ENCODE measurements at regions not wholly inside any gene's neighbourhood (a gene's known extent, or its start where the extent isn't known, plus 50 kb on each side); places are given as distances from the start of the nearest gene placed in this dataset.
"Not testable (repeated sequence)": the region's sequence is repeated elsewhere in the genome, so short reads cannot be mapped to it uniquely, and the experiment has no call there.

- H3K9ac ChIP-seq (ENCODE audit: low read depth, low read length); H3K9me3 ChIP-seq (ENCODE audit: insufficient read depth, low read depth, low read length); H3K27ac ChIP-seq (ENCODE audit: low read length); H3K4me3 ChIP-seq (ENCODE audit: low read length); H3K36me3 ChIP-seq (ENCODE audit: insufficient read depth, low read depth, low read length); H3K27me3 ChIP-seq (ENCODE audit: insufficient read depth, low read length): not testable (repeated sequence)
- H3K4me1 ChIP-seq (ENCODE audit: insufficient read depth, low read length): peaks cover 21% of the 10 kb centered on the region
These were observed 83.9 kb upstream of the SHISA3 start for GRCh38 chr4:42313420-42313819.

DNA sequence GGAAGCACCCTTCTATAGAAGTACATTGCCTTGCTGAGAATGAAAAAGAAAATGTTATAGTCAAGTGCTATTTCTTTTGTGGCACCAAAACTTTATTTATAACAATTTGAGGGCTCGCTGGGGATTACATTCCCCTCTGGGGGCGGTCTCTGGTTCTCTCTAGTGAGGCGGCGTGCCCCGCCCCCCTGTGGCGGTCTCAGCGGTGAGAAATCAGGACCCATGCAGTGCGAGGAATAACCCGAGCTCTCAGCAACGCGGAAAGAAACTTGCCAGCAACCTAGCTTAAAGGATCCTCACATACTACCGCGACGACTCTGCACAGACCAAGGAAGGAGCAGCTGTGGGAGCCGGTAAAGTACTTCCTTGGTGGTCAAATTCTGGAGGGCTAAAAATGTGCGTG lies 83.4 kb upstream of the SHISA3 start:
- H3K9me3 ChIP-seq (ENCODE audit: insufficient read depth, low read depth, low read length): peaks cover 3% of the 10 kb centered on the region; the same call in 1 of the 2 replicates

DNA sequence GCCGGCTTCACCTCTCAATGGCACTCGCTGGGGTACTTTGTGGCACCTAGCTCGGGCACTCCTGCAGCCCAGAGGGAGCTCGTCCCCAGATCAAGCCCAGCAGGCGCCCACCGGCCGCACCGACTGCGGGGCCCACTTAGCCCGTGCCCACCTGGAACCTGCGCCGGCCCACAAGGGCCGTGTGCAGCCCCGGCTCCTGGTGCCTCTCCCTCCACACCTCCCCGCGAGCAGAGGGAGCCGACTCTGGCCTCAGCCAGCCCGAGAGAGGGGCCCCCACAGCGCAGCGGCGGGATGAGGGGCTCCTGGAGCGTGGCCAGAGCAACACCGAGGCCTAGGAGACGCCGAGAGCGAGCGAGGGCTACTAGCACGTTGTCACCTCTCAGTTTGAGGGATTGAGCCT lies 82.1 kb upstream of the SHISA3 start:
- Histone ChIP-seq H3K9ac (ENCODE audit: low read depth, low read length) (no peak overlapping the region), H3K36me3 (ENCODE audit: insufficient read depth, low read depth, low read length) (no peaks in the 10 kb centered on the region), H3K4me3 (ENCODE audit: low read length) (no peak overlapping the region), H3K9me3 (ENCODE audit: insufficient read depth, low read depth, low read length) (peaks cover 3% of the 10 kb centered on the region; the same call in 1 of the 2 replicates), H3K4me1 (ENCODE audit: insufficient read depth, low read length) (peaks cover 21% of the 10 kb centered on the region), H3K27me3 (ENCODE audit: insufficient read depth, low read length) (no peaks in the 10 kb centered on the region), H3K27ac (ENCODE audit: low read length) (no peak overlapping the region)

More for the DNA sequence above, 83.4 kb upstream of the SHISA3 start:
- Histone ChIP-seq H3K36me3 (ENCODE audit: insufficient read depth, low read depth, low read length) (no peaks in the 10 kb centered on the region), H3K27ac (ENCODE audit: low read length) (no peak overlapping the region), H3K27me3 (ENCODE audit: insufficient read depth, low read length) (no peaks in the 10 kb centered on the region), H3K4me3 (ENCODE audit: low read length) (no peak overlapping the region), H3K9ac (ENCODE audit: low read depth, low read length) (no peak overlapping the region), H3K4me1 (ENCODE audit: insufficient read depth, low read length) (peaks cover 21% of the 10 kb centered on the region)

DNA sequence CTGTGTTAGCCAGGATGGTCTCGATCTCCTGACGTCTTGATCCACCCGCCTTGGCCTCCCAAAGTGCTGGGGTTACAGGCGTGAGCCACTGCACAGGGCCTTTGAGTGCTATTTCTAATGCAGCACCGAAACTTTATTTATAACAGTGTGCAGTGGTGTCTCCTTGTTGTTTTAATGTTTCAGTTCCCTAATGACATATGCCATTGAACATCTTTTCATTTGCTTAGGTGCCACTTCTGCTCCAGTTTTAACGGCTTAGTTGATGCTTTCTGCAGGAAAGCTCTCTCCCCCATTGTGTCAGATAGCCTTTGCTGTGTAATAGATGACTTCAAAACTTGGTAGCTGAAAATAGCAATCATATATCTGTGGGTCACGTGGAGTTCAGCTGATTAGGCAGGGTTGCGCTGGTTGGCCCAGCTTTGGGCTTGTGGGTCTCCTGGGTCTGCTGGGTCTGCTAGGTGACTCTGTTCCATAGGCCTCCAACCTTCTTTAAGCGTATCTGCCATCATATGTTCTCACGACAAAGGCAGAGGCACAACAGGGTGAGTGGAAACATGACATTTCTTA lies 76.4 kb upstream of the SHISA3 start:
- H3K36me3 ChIP-seq (ENCODE audit: insufficient read depth, low read depth, low read length): no peaks in the 10 kb centered on the region
- no peak overlapping the region for H3K27ac ChIP-seq (ENCODE audit: low read length)
- no peaks in the 10 kb centered on the region for H3K9me3 ChIP-seq (ENCODE audit: insufficient read depth, low read depth, low read length)
- H3K4me3 ChIP-seq (ENCODE audit: low read length): no peak overlapping the region
- no peak overlapping the region for H3K9ac ChIP-seq (ENCODE audit: low read depth, low read length)
- H3K4me1 ChIP-seq (ENCODE audit: insufficient read depth, low read length): peaks cover 3% of the 10 kb centered on the region; the same call in 1 of the 2 replicates
- H3K27me3 ChIP-seq (ENCODE audit: insufficient read depth, low read length): no peaks in the 10 kb centered on the region

DNA sequence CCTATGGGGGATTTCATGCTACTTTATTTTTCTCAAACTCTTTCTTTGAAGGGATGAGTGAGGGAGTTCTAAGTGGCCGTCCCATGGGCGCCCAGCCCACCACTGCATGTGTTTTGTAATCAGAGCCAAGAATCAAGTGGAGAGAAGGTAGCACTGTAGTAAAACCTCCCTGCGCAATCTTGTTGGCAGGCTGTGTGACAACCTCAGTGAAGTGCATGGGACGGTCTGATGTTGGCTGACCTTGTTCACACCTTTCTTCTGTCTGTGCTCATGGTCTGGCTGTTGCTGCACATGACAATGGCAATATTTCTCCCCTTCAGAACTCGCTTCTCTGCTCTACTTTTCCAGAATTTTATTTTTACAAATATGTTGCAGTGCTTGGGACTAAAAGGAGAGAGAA lies 71.2 kb upstream of the SHISA3 start:
- no peaks in the 10 kb centered on the region for H3K36me3 ChIP-seq (ENCODE audit: insufficient read depth, low read depth, low read length)
- no peak overlapping the region for H3K9ac ChIP-seq (ENCODE audit: low read depth, low read length)
- H3K4me1 ChIP-seq (ENCODE audit: insufficient read depth, low read length): peaks cover 3% of the 10 kb centered on the region; the same call in 1 of the 2 replicates
- no peaks in the 10 kb centered on the region for H3K9me3 ChIP-seq (ENCODE audit: insufficient read depth, low read depth, low read length)
- no peak overlapping the region for H3K27ac ChIP-seq (ENCODE audit: low read length)
- no peaks in the 10 kb centered on the region for H3K27me3 ChIP-seq (ENCODE audit: insufficient read depth, low read length)
- no peak overlapping the region for H3K4me3 ChIP-seq (ENCODE audit: low read length)

DNA sequence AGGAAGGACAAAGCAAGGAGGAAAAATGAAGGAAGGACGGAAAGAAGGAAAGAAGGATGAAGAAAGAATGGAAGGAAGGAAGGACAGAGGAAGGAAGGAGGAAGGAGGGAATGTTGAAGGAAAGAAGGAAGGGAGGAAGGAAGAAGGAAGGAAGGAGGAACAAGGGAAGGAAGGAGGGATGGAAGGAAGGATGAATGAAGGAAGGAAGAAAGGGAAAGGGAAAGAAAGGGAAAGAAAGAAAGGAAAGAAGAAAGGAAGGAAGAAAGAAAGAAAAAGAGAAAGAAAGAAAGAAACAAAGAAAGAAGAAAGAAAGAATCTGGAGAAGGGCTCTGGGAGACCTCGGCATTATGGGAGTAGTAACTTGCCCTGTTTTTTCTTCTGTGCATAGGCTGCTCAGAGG lies 70.8 kb upstream of the SHISA3 start:
- Histone ChIP-seq H3K9me3 (ENCODE audit: insufficient read depth, low read depth, low read length) (no peaks in the 10 kb centered on the region), H3K36me3 (ENCODE audit: insufficient read depth, low read depth, low read length) (no peaks in the 10 kb centered on the region), H3K27ac (ENCODE audit: low read length) (no peak overlapping the region), H3K27me3 (ENCODE audit: insufficient read depth, low read length) (no peaks in the 10 kb centered on the region), H3K9ac (ENCODE audit: low read depth, low read length) (no peak overlapping the region), H3K4me1 (ENCODE audit: insufficient read depth, low read length) (peaks cover 3% of the 10 kb centered on the region; the same call in 1 of the 2 replicates), H3K4me3 (ENCODE audit: low read length) (no peak overlapping the region)

- H3K4me1 ChIP-seq (ENCODE audit: insufficient read depth, low read length): peaks cover 3% of the 10 kb centered on the region; the same call in 1 of the 2 replicates
- H3K36me3 ChIP-seq (ENCODE audit: insufficient read depth, low read depth, low read length): no peaks in the 10 kb centered on the region
- H3K27me3 ChIP-seq (ENCODE audit: insufficient read depth, low read length): no peaks in the 10 kb centered on the region
- H3K4me3 ChIP-seq (ENCODE audit: low read length): no peak overlapping the region
- H3K27ac ChIP-seq (ENCODE audit: low read length): no peak overlapping the region
- no peaks in the 10 kb centered on the region for H3K9me3 ChIP-seq (ENCODE audit: insufficient read depth, low read depth, low read length)
- H3K9ac ChIP-seq (ENCODE audit: low read depth, low read length): no peak overlapping the region
These were observed 70.0 kb upstream of the SHISA3 start for GRCh38 chr4:42327323-42327722.

GRCh38 chr4:42328978-42329377 lies 68.3 kb upstream of the SHISA3 start:
- Histone ChIP-seq H3K27me3 (ENCODE audit: insufficient read depth, low read length) (no peaks in the 10 kb centered on the region), H3K36me3 (ENCODE audit: insufficient read depth, low read depth, low read length) (no peaks in the 10 kb centered on the region), H3K27ac (ENCODE audit: low read length) (no peak overlapping the region), H3K9ac (ENCODE audit: low read depth, low read length) (no peak overlapping the region), H3K4me3 (ENCODE audit: low read length) (no peak overlapping the region), H3K4me1 (ENCODE audit: insufficient read depth, low read length) (peaks cover 3% of the 10 kb centered on the region; the same call in 1 of the 2 replicates), H3K9me3 (ENCODE audit: insufficient read depth, low read depth, low read length) (no peaks in the 10 kb centered on the region)

GRCh38 chr4:42329421-42329820 lies 67.9 kb upstream of the SHISA3 start:
- Histone ChIP-seq H3K36me3 (ENCODE audit: insufficient read depth, low read depth, low read length) (no peaks in the 10 kb centered on the region), H3K9ac (ENCODE audit: low read depth, low read length) (no peak overlapping the region), H3K4me1 (ENCODE audit: insufficient read depth, low read length) (peaks cover 3% of the 10 kb centered on the region; the same call in 1 of the 2 replicates), H3K27me3 (ENCODE audit: insufficient read depth, low read length) (no peaks in the 10 kb centered on the region), H3K9me3 (ENCODE audit: insufficient read depth, low read depth, low read length) (no peaks in the 10 kb centered on the region), H3K4me3 (ENCODE audit: low read length) (no peak overlapping the region), H3K27ac (ENCODE audit: low read length) (no peak overlapping the region)

- Histone ChIP-seq H3K9ac (ENCODE audit: low read depth, low read length) (no peak overlapping the region), H3K4me3 (ENCODE audit: low read length) (no peak overlapping the region), H3K9me3 (ENCODE audit: insufficient read depth, low read depth, low read length) (no peaks in the 10 kb centered on the region), H3K27me3 (ENCODE audit: insufficient read depth, low read length) (no peaks in the 10 kb centered on the region), H3K27ac (ENCODE audit: low read length) (no peak overlapping the region), H3K4me1 (ENCODE audit: insufficient read depth, low read length) (peaks cover 3% of the 10 kb centered on the region; the same call in 1 of the 2 replicates), H3K36me3 (ENCODE audit: insufficient read depth, low read depth, low read length) (no peaks in the 10 kb centered on the region)
These were observed 67.2 kb upstream of the SHISA3 start for GRCh38 chr4:42330002-42330592.

- Histone ChIP-seq H3K27ac (ENCODE audit: low read length) (no peak overlapping the region), H3K36me3 (ENCODE audit: insufficient read depth, low read depth, low read length) (no peaks in the 10 kb centered on the region), H3K9ac (ENCODE audit: low read depth, low read length) (no peak overlapping the region), H3K4me3 (ENCODE audit: low read length) (no peak overlapping the region), H3K9me3 (ENCODE audit: insufficient read depth, low read depth, low read length) (no peaks in the 10 kb centered on the region), H3K27me3 (ENCODE audit: insufficient read depth, low read length) (no peaks in the 10 kb centered on the region), H3K4me1 (ENCODE audit: insufficient read depth, low read length) (peaks cover 3% of the 10 kb centered on the region; the same call in 1 of the 2 replicates)
These were observed 66.2 kb upstream of the SHISA3 start for GRCh38 chr4:42331040-42331439.

DNA sequence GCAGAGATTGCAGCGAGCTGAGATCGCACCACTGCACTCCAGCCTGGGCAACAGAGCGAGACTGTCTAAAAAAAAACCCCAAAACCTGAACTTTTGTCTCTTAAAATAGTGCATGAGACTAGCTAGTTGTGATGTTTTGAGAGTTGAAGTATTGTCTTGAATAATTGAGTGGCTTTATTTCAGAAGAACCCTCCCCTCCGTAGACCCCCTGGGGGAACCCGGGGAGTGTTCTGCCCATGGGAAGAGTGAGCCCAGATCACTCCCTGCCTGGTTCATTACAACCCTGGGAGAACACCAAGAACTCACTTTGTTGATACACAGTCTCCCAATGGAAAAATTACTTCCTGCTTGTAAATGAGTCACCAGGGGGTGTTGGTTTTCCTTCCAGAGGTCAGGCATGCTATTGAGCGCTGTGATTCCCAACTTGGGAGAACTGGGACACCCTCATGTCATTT lies 65.3 kb upstream of the SHISA3 start:
- Histone ChIP-seq H3K36me3 (ENCODE audit: insufficient read depth, low read depth, low read length) (no peaks in the 10 kb centered on the region), H3K27ac (ENCODE audit: low read length) (no peak overlapping the region)

More for the DNA sequence above, 65.3 kb upstream of the SHISA3 start:
- Histone ChIP-seq H3K27me3 (ENCODE audit: insufficient read depth, low read length) (no peaks in the 10 kb centered on the region), H3K9ac (ENCODE audit: low read depth, low read length) (no peak overlapping the region), H3K4me1 (ENCODE audit: insufficient read depth, low read length) (peaks cover 3% of the 10 kb centered on the region; the same call in 1 of the 2 replicates), H3K4me3 (ENCODE audit: low read length) (no peak overlapping the region), H3K9me3 (ENCODE audit: insufficient read depth, low read depth, low read length) (no peaks in the 10 kb centered on the region)
